Trophoblast cell (in vitro differentiated cells and primary cell): ENCODE measurements at regions not wholly inside any gene's neighbourhood (a gene's known extent, or its start where the extent isn't known, plus 50 kb on each side); places are given as distances from the start of the nearest gene placed in this dataset.
A peak's percentile ranks its signal among the peaks of the same experiment; 100 is the strongest.

Source experiments
- DNase-seq, 2 donors: peaks; one replicate each; pipeline ENCODE4 v3.0.0-alpha.2; 2016
- H2AFZ ChIP-seq: 2 replicates; pipeline ENCODE4 v1.6.1; 2013; ENCODE audit warnings: low read length, moderate library complexity, mild to moderate bottlenecking; ENCODE audit not compliant: insufficient read depth, poor library complexity
- H2AK5ac ChIP-seq: 2 replicates; pipeline ENCODE4 v1.6.1; 2013; ENCODE audit warnings: mild to moderate bottlenecking, low read length
- H2BK120ac ChIP-seq: 2 replicates; pipeline ENCODE4 v1.6.1; 2013; ENCODE audit warnings: low read length, mild to moderate bottlenecking, moderate library complexity; ENCODE audit not compliant: insufficient read depth, poor library complexity
- H2BK12ac ChIP-seq: 2 replicates; pipeline ENCODE4 v1.6.1; 2013; ENCODE audit warnings: mild to moderate bottlenecking, low read length, moderate library complexity
- H2BK5ac ChIP-seq: 2 replicates; pipeline ENCODE4 v1.6.1; 2013; ENCODE audit warnings: low read length, low read depth, moderate library complexity, mild to moderate bottlenecking; ENCODE audit not compliant: poor library complexity
- H3K14ac ChIP-seq: 2 replicates; pipeline ENCODE4 v1.6.1; 2013; ENCODE audit warnings: mild to moderate bottlenecking, low read length
- H3K18ac ChIP-seq: 2 replicates; pipeline ENCODE4 v1.6.1; 2013; ENCODE audit warnings: mild to moderate bottlenecking, low read length
- H3K23ac ChIP-seq: 2 replicates; pipeline ENCODE4 v1.6.1; 2013; ENCODE audit warnings: low read length
- H3K27ac ChIP-seq: 2 replicates; pipeline ENCODE4 v1.5.1; 2013; ENCODE audit warnings: low read depth, mild to moderate bottlenecking, inconsistent platforms, low read length, moderate library complexity
- H3K27me3 ChIP-seq: 2 replicates; pipeline ENCODE4 v1.6.1; 2013; ENCODE audit warnings: inconsistent platforms, mild to moderate bottlenecking, low read length, moderate library complexity; ENCODE audit not compliant: insufficient read depth
- H3K36me3 ChIP-seq, 2 experiments: 1 replicate in 1 of 2; 2 replicates in 1 of 2; pipeline ENCODE4 v1.6.1; 2013; ENCODE audit warnings: low read length in 2 of 2, mild to moderate bottlenecking in 2 of 2, moderate library complexity in 1 of 2; ENCODE audit not compliant: insufficient read depth in 2 of 2, control insufficient read depth in 1 of 2
- H3K4ac ChIP-seq: 2 replicates; pipeline ENCODE4 v1.6.1; 2013; ENCODE audit warnings: low read depth, mild to moderate bottlenecking, low read length, moderate library complexity
- H3K4me1 ChIP-seq, 2 experiments: 1 replicate in 1 of 2; 2 replicates in 1 of 2; pipeline ENCODE4 v1.6.1; 2013; ENCODE audit warnings: low read length in 2 of 2, mild to moderate bottlenecking in 2 of 2, moderate library complexity in 1 of 2; ENCODE audit not compliant: insufficient read depth in 2 of 2, control insufficient read depth in 1 of 2
- H3K4me2 ChIP-seq: 2 replicates; pipeline ENCODE4 v1.6.1; 2013; ENCODE audit warnings: inconsistent platforms, mild to moderate bottlenecking, low read length, moderate library complexity
- H3K4me3 ChIP-seq: 2 replicates; pipeline ENCODE4 v1.5.1; 2013; ENCODE audit warnings: mild to moderate bottlenecking, low read depth, low read length, inconsistent platforms
- H3K79me1 ChIP-seq: one replicate; pipeline ENCODE4 v1.6.1; 2013; ENCODE audit warnings: low read length
- H3K79me2 ChIP-seq: 2 replicates; pipeline ENCODE4 v1.6.1; 2013; ENCODE audit warnings: low read length, mild to moderate bottlenecking; ENCODE audit not compliant: control insufficient read depth, insufficient read depth, poor library complexity
- H3K9ac ChIP-seq: 2 replicates; pipeline ENCODE4 v1.6.1; 2013; ENCODE audit warnings: mild to moderate bottlenecking, low read length
- H3K9me3 ChIP-seq: 2 replicates; pipeline ENCODE4 v1.6.1; 2013; ENCODE audit warnings: low read depth, mild to moderate bottlenecking, control low read depth, inconsistent platforms, low read length; ENCODE audit not compliant: insufficient read depth
- H4K12ac ChIP-seq: 2 replicates; pipeline ENCODE4 v1.6.1; 2013; ENCODE audit warnings: low read depth, mild to moderate bottlenecking, low read length, moderate library complexity
- H4K8ac ChIP-seq: 2 replicates; pipeline ENCODE4 v1.6.1; 2013; ENCODE audit warnings: low read depth, mild to moderate bottlenecking, low read length, moderate library complexity
- H4K91ac ChIP-seq: one replicate; pipeline ENCODE4 v1.6.1; 2013; ENCODE audit warnings: low read depth, mild to moderate bottlenecking, low read length, moderate library complexity
- WGBS: extraction: QIAGEN DNeasy Blood & Tissue Kit; methylation state at CpG from one replicate; pipeline ENCODE4 v1.1.7; 2013; ENCODE audit warnings: missing lambda C conversion rate; ENCODE audit not compliant: insufficient read length, insufficient coverage; ENCODE audit errors: extremely low coverage; 5-methylcytosine and 5-hydroxymethylcytosine counted together

GRCh38 chr1:96520579-96520947 is 201.0 kb upstream of the PTBP2 start:
- Histone ChIP-seq H3K18ac (no peak overlapping the region), H3K9ac (no peak overlapping the region), H2BK12ac (peak overlapping the region; percentile 6), H3K4me1 (peaks cover 6 to 11% of the 10 kb centered on the region in 2 experiments), H3K9me3 (no peaks in the 10 kb centered on the region), H2AFZ (no peak overlapping the region), H3K36me3 (no peaks in the 10 kb centered on the region), H4K8ac (no peak overlapping the region), H3K79me1 (peaks cover 1% of the 10 kb centered on the region), H2BK120ac (no peak overlapping the region), H3K27me3 (no peaks in the 10 kb centered on the region), H2BK5ac (no peak overlapping the region), H2AK5ac (no peak overlapping the region), H4K91ac (peak overlapping the region; percentile 32), H3K23ac (no peak overlapping the region), H3K4me2 (no peak overlapping the region), H3K14ac (no peak overlapping the region), H4K12ac (no peak overlapping the region), H3K4me3 (no peak overlapping the region), H3K4ac (no peak overlapping the region), H3K27ac (no peak overlapping the region), H3K79me2 (no peaks in the 10 kb centered on the region)
- no CpG with 5 or more reads among the region's 3 CpGs for WGBS
- DNase-seq = no peak

GRCh38 chr1:96521010-96521409 is 200.6 kb upstream of the PTBP2 start:
- Histone ChIP-seq H3K4ac (no peak overlapping the region), H3K4me3 (no peak overlapping the region), H4K12ac (no peak overlapping the region), H2AFZ (no peak overlapping the region), H3K79me2 (no peaks in the 10 kb centered on the region), H3K4me1 (peaks cover 6 to 11% of the 10 kb centered on the region in 2 experiments), H3K36me3 (no peaks in the 10 kb centered on the region), H3K23ac (no peak overlapping the region), H3K27ac (no peak overlapping the region), H2BK12ac (peak overlapping the region; percentile 23), H3K9me3 (no peaks in the 10 kb centered on the region), H4K8ac (no peak overlapping the region), H3K4me2 (no peak overlapping the region), H2BK120ac (no peak overlapping the region), H2BK5ac (peak overlapping the region; percentile 26), H2AK5ac (no peak overlapping the region), H3K79me1 (peaks cover 1% of the 10 kb centered on the region), H3K18ac (no peak overlapping the region), H3K14ac (no peak overlapping the region), H4K91ac (no peak overlapping the region), H3K27me3 (no peaks in the 10 kb centered on the region), H3K9ac (no peak overlapping the region)
- no peak for DNase-seq
- WGBS = no CpG with 5 or more reads among the region's 6 CpGs

DNA sequence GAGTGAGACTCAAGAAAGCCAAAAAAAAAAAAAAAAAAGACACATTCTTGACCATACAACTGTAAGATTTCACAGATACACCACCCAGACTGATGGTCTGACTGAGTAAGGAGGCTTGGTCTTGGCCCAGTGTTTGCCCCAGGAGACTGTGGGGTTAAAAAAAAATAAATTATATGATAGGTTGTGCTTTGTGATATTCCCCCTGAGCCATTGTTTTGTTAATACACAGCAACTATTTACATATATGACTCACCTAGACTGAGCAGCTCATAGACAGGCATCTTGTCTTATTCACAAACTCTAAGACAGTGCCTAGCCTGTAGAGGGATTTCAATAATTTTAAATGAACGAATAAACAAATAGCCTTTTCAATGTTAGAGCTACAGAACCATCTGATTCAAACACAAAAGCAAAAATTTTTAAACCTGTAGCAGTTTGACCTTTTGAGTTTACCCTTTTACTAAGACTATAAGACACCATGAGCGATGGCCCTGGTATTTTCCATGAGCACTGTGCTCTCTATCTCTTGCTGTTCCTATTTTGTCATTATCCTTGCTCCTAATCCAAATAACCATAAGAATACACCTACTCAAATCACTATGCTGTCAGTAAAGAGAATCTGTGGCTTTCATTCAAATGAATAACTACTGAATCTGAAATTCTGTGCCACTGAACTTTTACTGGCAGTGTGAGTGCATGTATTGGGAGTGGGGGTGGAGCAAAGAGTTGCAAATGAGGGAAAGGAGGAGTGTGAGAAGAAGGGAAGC is 199.4 kb upstream of the PTBP2 start:
- Histone ChIP-seq H3K23ac (no peak overlapping the region), H2BK5ac (no peak overlapping the region), H3K36me3 (no peaks in the 10 kb centered on the region), H3K79me1 (peaks cover 1% of the 10 kb centered on the region), H3K4me1 (peaks cover 6 to 11% of the 10 kb centered on the region in 2 experiments), H3K27me3 (no peaks in the 10 kb centered on the region), H2AFZ (no peak overlapping the region), H2AK5ac (no peak overlapping the region), H3K14ac (no peak overlapping the region), H3K9ac (no peak overlapping the region), H3K4me2 (no peak overlapping the region), H3K4me3 (no peak overlapping the region), H4K12ac (no peak overlapping the region), H3K18ac (no peak overlapping the region), H2BK120ac (no peak overlapping the region), H2BK12ac (no peak overlapping the region), H3K79me2 (no peaks in the 10 kb centered on the region), H3K27ac (no peak overlapping the region), H4K8ac (no peak overlapping the region), H3K9me3 (no peaks in the 10 kb centered on the region), H4K91ac (no peak overlapping the region), H3K4ac (no peak overlapping the region)
- no CpG with 5 or more reads among the region's 2 CpGs for WGBS
- DNase-seq = no peak

- Histone ChIP-seq H4K12ac (no peak overlapping the region), H2AFZ (no peak overlapping the region), H4K8ac (no peak overlapping the region), H4K91ac (no peak overlapping the region), H3K79me2 (no peaks in the 10 kb centered on the region), H3K4ac (no peak overlapping the region), H2BK120ac (no peak overlapping the region), H3K14ac (no peak overlapping the region), H3K4me2 (no peak overlapping the region), H3K4me1 (peaks cover 6 to 11% of the 10 kb centered on the region in 2 experiments), H3K18ac (no peak overlapping the region), H3K36me3 (no peaks in the 10 kb centered on the region), H3K4me3 (no peak overlapping the region), H2BK12ac (no peak overlapping the region), H2BK5ac (no peak overlapping the region), H2AK5ac (no peak overlapping the region), H3K79me1 (peaks cover 1% of the 10 kb centered on the region), H3K27me3 (no peaks in the 10 kb centered on the region), H3K27ac (no peak overlapping the region), H3K23ac (no peak overlapping the region), H3K9me3 (no peaks in the 10 kb centered on the region), H3K9ac (no peak overlapping the region)
- DNase-seq = no peak
- whole genome bisulfite sequencing = no CpG with 5 or more reads among the region's 1 CpG
Observed at GRCh38 chr1:96522927-96523326, 198.7 kb upstream of the PTBP2 start.
